H1 (cell line): ENCODE measurements at regions not wholly inside any gene's neighbourhood (a gene's known extent, or its start where the extent isn't known, plus 50 kb on each side); places are given as distances from the start of the nearest gene placed in this dataset.

Experiments used
- ASH2L ChIP-seq: fragments of 200-600, 300-600 bp; sonication (generic); IDR thresholded peaks from one replicate; pipeline ENCODE4 v1.7.1; 2017; ENCODE audit warnings: low read length
- RNF2 ChIP-seq: fragments of 200-900, 300-1000 bp; sonication (generic); IDR thresholded peaks from 2 replicates; pipeline ENCODE4 v1.7.1; 2016; ENCODE audit warnings: borderline replicate concordance, low read depth, mild to moderate bottlenecking, antibody characterized with exemption, low read length; ENCODE audit not compliant: poor library complexity, severe bottlenecking; ENCODE audit errors: missing control alignments

DNA sequence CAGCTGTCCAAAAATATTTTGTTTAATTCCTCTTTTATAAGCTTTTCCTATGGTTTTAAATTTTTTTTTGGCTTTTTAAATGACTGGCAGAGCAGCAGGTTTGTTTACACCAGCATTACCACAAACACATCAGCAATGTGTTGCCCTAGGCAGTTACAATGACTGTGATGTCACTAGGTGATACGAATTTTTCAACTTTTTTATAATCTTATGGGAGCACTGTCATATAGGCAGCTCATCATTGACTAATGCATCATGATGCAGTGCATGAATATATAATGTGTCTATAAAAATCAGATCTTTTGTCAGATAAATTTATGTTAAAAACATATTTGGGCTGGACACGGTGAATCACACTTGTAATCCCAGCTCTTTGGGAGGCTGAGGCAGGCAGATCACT is 231.6 kb upstream of the SLIT2 start (continued):
- no peak for TF ChIP-seq RNF2
- no peak for TF ChIP-seq ASH2L
